Kidney glomerular epithelial cell (primary cell): ENCODE measurements at regions not wholly inside any gene's neighbourhood (a gene's known extent, or its start where the extent isn't known, plus 50 kb on each side); places are given as distances from the start of the nearest gene placed in this dataset.
A peak's percentile ranks its signal among the peaks of the same experiment; 100 is the strongest.
"Not testable (repeated sequence)": the region's sequence is repeated elsewhere in the genome, so short reads cannot be mapped to it uniquely, and the experiment has no call there.

Source experiments
- DNase-seq: peaks from one replicate; lab custom pipeline; 2025; lab: John Stamatoyannopoulos, UW

DNA sequence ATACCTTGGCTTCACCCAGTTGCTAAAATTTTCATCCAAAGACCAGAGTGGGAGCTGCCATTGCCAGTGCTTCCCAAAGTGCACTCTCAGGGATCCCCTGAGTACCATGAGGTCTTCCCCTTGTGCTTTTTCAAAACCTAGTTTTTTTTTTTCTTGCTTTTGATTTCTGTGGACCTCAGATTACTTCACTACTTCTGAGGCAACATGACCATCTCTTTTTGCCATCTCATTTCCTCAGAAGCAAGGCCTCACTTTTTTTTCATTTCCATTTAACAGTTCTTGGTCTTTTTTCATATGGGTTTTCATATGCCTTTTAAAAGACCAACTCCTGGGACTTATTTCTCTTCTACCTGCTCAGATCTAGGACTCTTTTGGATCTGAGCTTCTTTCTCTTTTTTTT, 64.1 kb upstream of the MMS22L start:
- no peak for DNase-seq

DNA sequence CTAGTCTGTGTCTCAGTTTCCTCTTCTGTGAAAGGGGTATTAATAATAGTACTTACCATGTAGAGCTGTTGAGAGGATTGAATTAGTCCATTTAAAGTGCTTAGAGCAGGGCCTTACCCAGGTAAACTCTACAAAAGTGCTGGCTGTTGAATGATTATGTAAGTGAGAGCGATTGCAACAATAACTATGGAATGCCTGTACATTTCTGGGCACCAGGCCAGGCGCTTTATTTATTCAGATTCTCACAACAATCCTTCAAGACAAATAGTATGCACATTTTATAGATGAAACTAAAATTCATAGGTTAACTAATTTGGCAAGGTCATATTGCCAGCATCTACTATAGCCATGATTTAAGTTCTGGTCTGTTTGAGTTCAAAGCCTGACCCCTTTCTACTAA, 78.3 kb upstream of the MMS22L start:
- DNase-seq = no peak

GRCh38 chr6:97364327-97364726, 81.3 kb upstream of the MMS22L start:
- DNase-seq = no peak

DNA sequence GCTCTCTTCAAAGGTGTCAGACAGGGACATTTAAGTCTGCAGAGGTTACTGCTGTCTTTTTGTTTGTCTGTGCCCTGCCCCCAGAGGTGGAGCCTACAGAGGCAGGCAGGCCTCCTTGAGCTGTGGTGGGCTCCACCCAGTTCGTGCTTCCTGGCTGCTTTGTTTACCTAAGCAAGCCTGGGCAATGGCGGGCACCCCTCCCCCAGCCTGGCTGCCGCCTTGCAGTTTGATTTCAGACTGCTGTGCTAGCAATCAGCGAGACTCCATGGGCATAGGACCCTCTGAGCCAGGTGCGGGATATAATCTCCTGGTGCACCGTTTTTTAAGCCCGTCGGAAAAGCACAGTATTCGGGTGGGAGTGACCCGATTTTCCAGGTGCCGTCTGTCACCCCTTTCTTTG, 99.1 kb upstream of the MMS22L start:
- DNase-seq = not testable (repeated sequence)

GRCh38 chr6:97392735-97393134, 109.7 kb upstream of the MMS22L start:
- DNase-seq = no peak

DNA sequence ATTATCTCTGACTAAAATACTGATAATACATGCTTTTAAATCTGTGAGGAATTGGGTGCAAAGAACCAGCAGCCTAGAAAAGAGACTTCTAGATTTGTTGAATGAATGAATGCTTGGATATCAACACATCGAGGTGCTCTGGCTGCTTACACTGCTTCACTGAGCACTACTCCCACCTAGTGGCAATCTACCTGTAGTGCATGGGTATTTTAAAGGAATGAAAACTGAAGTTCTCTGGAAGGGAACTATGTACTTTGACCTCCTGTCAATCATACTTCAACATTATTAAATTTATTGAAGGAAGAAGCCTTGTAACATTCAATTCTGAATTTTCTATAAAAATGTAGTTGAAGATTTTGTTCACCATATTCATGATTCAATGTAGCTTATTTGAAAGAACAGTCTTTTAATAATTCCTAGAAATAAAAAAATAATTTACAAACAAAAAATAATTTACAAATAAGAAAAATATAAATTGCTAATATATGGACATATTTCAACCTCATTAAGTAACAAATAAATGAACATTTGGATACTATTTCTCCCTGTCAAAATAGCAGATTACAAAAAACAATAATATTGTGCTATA, 111.2 kb upstream of the MMS22L start:
- DNase-seq = peak; percentile 43

DNA sequence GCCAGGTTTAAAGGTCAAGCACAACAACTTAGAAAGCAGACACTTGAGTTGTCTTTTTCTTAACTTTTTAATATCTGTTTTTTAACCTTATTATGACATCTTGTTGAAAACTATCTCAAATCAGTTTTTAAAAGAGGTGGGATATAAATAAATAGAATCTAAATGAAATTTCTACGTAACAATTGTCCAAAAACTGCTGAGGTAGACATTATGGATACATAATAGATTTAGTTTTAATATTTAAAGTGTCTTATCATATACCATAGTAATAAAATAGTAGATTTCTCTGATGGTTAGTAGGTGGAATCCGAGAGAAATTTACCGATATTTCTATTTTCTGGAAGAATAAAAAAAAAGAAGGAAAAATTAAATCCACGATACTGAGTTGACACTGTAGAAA, 113.9 kb upstream of the MMS22L start:
- DNase-seq = no peak

- no peak for DNase-seq
Observed at GRCh38 chr6:97399208-97399607, 116.2 kb upstream of the MMS22L start.

DNA sequence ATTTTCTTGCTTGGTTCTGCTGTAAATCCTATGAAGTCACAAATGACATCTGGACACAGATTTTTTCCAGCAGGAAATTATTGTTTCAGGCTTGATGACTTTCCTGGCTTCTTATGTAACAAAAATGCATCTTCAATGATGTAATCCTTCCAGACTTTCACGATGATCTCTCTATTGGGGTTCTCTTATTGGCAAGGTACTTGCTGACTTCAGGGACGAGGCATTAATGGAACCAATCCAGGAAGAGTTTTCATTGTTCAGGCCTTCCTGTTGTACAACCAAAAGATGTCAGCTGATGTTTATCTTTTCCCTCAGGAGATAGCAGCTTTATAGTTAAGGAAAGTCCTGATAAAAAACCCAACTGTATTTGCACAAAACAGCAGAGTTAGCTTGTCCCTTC, 118.5 kb upstream of the MMS22L start:
- DNase-seq = no peak

GRCh38 chr6:97405818-97406409, 122.9 kb upstream of the MMS22L start:
- DNase-seq = no peak

DNA sequence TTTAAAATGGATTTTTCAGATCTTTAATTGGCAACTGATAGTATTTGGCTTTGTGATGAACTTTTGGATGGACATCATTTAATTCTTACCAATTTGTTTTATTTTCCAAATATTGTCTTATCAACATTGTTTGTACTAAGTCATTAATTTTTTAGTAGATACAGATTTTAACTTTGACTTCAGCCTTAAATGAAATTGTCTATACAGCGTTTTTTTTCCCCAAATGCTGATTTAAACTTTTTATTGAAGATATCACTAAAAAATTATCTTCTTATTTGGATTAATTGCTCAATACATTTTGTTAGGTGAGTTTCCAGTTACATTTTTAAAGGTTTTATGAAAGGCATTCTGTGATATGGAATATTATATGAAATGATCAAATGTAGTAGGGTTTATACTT, 123.6 kb upstream of the MMS22L start:
- DNase-seq = no peak

DNA sequence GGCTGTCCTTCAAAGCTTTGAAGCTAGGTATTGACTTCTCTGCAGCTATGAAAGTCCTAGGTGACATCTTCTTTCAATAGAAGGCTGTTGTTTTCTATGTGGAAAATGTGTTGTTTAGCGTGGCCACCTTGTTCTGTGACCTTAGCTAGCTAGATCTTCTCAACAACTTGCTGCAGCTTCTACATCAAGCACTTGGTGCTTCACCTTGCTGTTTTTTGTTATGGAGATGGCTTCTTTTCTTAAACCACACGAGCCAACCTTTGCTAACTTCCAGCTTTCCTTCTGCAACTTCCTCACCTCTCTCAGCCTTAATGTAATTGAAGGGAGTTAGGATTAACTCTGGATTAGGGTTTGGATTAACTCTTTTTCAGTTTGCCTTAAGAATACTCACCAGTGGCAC, 128.6 kb upstream of the MMS22L start:
- no peak for DNase-seq

DNA sequence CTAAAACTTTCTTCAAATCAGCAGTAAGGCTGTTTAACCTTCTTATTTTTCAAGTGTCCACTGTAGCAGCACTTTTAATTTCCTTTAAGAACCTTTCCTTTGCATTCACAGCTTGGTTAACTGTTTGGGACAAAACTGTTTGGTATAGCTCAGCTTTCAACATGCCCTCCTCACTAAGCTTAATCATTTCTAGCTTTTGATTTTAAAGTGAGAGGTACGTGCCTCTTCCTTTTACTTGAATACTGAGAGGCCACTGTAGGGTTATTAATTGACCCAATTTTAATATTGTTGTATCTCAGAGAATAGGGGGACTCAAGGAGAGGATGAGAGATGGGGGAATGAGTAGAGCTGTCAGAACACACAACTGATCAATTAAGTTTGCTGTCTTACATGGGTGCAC, 129.5 kb upstream of the MMS22L start:
- DNase-seq = no peak

DNA sequence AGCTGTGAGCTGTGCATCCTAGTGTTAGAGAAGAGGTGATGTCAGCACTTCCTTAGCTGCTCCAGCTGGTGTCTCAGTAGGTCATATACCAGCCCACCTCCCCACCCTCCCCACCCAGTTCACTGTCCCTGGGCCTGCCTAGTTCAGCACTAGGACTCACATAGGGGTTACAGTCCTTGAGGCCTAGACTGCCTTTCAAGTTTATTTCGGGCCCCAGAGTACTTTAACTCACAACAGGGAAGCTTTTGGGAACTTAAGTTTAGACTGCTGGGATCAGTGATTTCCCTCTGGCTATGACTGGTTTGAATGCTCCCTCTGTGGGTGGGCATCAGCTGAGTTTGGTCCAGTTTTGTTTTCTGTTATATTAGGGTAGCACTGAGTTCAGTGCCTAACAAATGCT, 139.2 kb upstream of the MMS22L start:
- DNase-seq = no peak

DNA sequence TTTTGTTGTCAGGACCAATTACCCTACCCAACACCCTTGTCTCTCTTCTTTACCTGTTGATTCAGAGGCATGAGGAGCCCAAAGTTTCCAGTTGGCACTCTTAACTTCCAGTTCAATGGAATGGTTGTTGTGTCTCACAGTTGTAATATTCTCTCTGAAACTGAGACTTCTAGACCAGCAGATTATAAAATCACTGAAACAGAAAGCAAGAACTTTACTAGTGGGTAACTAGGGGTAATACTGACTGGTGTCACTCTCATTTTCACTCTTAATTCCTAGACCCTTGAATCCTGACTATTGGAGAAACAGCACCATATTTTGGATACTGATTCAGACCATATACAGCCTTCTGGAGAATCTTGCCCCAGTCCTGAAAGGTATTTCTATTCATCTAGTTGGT, 140.2 kb upstream of the MMS22L start:
- no peak for DNase-seq

GRCh38 chr6:97427648-97428047, 144.6 kb upstream of the MMS22L start:
- DNase-seq = no peak

DNA sequence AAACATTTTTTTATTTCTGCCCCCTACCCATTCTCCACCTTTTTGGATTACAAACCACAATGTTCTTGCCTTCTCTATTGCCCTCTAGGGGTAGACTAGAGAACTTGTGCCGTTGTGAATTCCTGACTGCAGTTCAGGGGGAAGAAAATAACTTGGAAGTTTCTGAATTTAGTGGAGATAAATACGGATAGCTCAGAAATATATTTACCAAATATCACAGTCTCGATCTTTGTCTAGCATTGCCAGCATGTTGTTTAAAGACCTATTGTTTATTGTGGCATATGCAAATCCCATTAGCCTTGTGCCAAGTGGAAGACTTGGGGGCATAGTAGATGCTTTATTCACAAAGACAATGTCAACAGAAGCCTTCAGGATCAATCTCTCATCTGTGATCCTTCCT, 154.1 kb upstream of the MMS22L start:
- DNase-seq = peak; percentile 2

- DNase-seq = no peak
Observed at GRCh38 chr6:97438011-97438671, 155.1 kb upstream of the MMS22L start.

DNA sequence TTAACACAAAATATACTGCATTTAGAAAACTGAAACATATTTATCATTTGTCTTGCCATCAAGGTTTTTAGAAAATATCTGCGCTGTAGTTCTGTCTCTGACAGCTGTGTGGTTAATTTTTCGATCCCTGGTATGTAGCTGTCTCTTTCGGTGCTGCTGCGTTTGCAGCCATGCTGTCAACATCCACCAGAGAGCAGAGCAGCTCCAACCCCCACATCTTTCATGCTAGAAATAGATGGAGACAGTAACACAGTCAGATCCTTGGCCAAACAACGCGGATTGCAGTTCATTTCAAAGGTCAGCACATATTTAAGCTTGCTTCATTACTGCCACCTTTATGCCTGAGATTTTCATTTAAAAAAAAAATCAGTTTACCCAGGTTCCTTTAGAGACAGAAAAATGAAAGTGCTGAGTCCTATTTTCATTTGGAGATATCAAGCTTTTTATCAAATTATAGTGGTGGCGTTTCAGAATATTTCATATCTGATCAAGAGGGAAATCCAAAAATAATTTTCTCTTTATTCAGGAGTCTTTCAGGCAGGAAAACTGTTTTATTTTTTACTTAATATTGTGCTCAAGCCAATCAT, 157.7 kb upstream of the MMS22L start:
- DNase-seq = peak; percentile 23

DNA sequence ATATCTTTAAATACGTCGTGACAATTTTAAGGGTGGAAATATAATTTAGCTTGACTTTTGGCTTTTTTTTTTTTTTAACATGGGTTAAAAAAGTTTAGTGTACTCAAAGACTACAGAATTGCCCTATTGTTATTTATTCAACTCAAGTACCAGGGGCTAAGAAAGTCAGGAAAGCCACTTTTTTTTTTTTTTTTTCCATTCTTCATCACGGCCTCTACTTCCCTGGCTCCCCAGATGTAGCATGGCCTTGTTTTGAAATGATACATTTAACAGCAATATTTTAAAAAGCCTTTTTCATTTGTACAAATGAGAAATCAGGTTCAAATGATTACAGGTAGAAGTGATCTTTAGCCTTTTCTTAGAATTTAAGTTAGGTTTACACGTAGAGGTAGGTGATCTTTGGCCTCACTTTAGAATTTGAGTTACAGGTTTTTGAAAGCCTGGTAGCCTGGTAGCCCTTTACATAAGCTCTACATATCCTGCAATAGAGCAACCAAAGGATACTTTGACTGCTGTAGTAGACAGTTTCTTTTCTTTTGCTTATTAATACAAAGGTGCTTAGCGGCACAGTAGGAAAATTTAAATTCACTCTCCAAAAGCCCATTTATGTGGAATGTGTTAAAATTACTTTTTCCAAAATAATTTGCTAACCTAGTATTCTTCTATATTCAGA, 160.5 kb upstream of the MMS22L start:
- no peak for DNase-seq

- no peak for DNase-seq
Observed at GRCh38 chr6:97445407-97445806, 162.4 kb upstream of the MMS22L start.

- DNase-seq = no peak
Observed at GRCh38 chr6:97449444-97449966, 166.5 kb upstream of the MMS22L start.

GRCh38 chr6:97450087-97450486, 167.1 kb upstream of the MMS22L start:
- no peak for DNase-seq
